ENCODE measurements at regions not wholly inside any gene's neighbourhood (a gene's known extent, or its start where the extent isn't known, plus 50 kb on each side); places are given as distances from the start of the nearest gene placed in this dataset.
"Not testable (repeated sequence)": the region's sequence is repeated elsewhere in the genome, so short reads cannot be mapped to it uniquely, and the experiment has no call there.

GRCh38 chr5:106649031-106649430 lies 1021.7 kb downstream of the EFNA5 start:
- no peaks in the 10 kb centered on the region for H3K27me3 Mint-ChIP-seq (ENCODE audit: low read depth)
- no peak overlapping the region for H3K27ac Mint-ChIP-seq
- H3K4me3 Mint-ChIP-seq: no peak overlapping the region
- H3K4me1 Mint-ChIP-seq (ENCODE audit: low read depth): no peaks in the 10 kb centered on the region
- H3K9me3 Mint-ChIP-seq: peaks cover 18% of the 10 kb centered on the region
- no peaks in the 10 kb centered on the region for H3K36me3 Mint-ChIP-seq (ENCODE audit: low read depth)
- no peak for DNase-seq (ENCODE audit: low spot score)

- DNase-seq (ENCODE audit: low spot score): no peak
- Mint-ChIP-seq H3K36me3 (ENCODE audit: low read depth) (no peaks in the 10 kb centered on the region), H3K27ac (no peak overlapping the region), H3K27me3 (ENCODE audit: low read depth) (no peaks in the 10 kb centered on the region), H3K9me3 (peaks cover 15% of the 10 kb centered on the region), H3K4me3 (no peak overlapping the region), H3K4me1 (ENCODE audit: low read depth) (no peaks in the 10 kb centered on the region)
These were observed 1022.3 kb downstream of the EFNA5 start for GRCh38 chr5:106648401-106648800.

GRCh38 chr5:106646106-106646505 lies 1024.6 kb downstream of the EFNA5 start:
- Mint-ChIP-seq H3K27me3 (ENCODE audit: low read depth) (no peaks in the 10 kb centered on the region), H3K9me3 (no peaks in the 10 kb centered on the region), H3K36me3 (ENCODE audit: low read depth) (no peaks in the 10 kb centered on the region), H3K4me1 (ENCODE audit: low read depth) (no peaks in the 10 kb centered on the region), H3K27ac (no peak overlapping the region), H3K4me3 (no peak overlapping the region)
- no peak for DNase-seq (ENCODE audit: low spot score)

GRCh38 chr5:106640511-106640910 lies 1030.2 kb downstream of the EFNA5 start:
- no peak for DNase-seq (ENCODE audit: low spot score)
- H3K4me1 Mint-ChIP-seq (ENCODE audit: low read depth): no peaks in the 10 kb centered on the region
- no peak overlapping the region for H3K4me3 Mint-ChIP-seq
- peaks cover 18% of the 10 kb centered on the region for H3K9me3 Mint-ChIP-seq
- H3K27me3 Mint-ChIP-seq (ENCODE audit: low read depth): no peaks in the 10 kb centered on the region
- no peak overlapping the region for H3K27ac Mint-ChIP-seq
- H3K36me3 Mint-ChIP-seq (ENCODE audit: low read depth): no peaks in the 10 kb centered on the region

- DNase-seq (ENCODE audit: low spot score): no peak
- Mint-ChIP-seq H3K4me3 (no peak overlapping the region), H3K4me1 (ENCODE audit: low read depth) (no peaks in the 10 kb centered on the region), H3K27ac (no peak overlapping the region), H3K27me3 (ENCODE audit: low read depth) (no peaks in the 10 kb centered on the region), H3K36me3 (ENCODE audit: low read depth) (no peaks in the 10 kb centered on the region), H3K9me3 (peaks cover 18% of the 10 kb centered on the region)
These were observed 1031.2 kb downstream of the EFNA5 start for GRCh38 chr5:106639488-106639887.

- no peaks in the 10 kb centered on the region for H3K27me3 Mint-ChIP-seq (ENCODE audit: low read depth)
- no peak overlapping the region for H3K4me3 Mint-ChIP-seq
- peaks cover 18% of the 10 kb centered on the region for H3K9me3 Mint-ChIP-seq
- no peak overlapping the region for H3K27ac Mint-ChIP-seq
- H3K36me3 Mint-ChIP-seq (ENCODE audit: low read depth): no peaks in the 10 kb centered on the region
- no peak for DNase-seq (ENCODE audit: low spot score)
- no peaks in the 10 kb centered on the region for H3K4me1 Mint-ChIP-seq (ENCODE audit: low read depth)
These were observed 1033.5 kb downstream of the EFNA5 start for GRCh38 chr5:106637275-106637674.

GRCh38 chr5:106634375-106634774 lies 1036.4 kb downstream of the EFNA5 start:
- peaks cover 15% of the 10 kb centered on the region for H3K9me3 Mint-ChIP-seq
- H3K4me3 Mint-ChIP-seq: no peak overlapping the region
- H3K4me1 Mint-ChIP-seq (ENCODE audit: low read depth): no peaks in the 10 kb centered on the region
- H3K27me3 Mint-ChIP-seq (ENCODE audit: low read depth): no peaks in the 10 kb centered on the region
- no peaks in the 10 kb centered on the region for H3K36me3 Mint-ChIP-seq (ENCODE audit: low read depth)
- no peak for DNase-seq (ENCODE audit: low spot score)
- H3K27ac Mint-ChIP-seq: no peak overlapping the region

- H3K4me1 Mint-ChIP-seq (ENCODE audit: low read depth): no peaks in the 10 kb centered on the region
- H3K9me3 Mint-ChIP-seq: peaks cover 16% of the 10 kb centered on the region
- H3K27ac Mint-ChIP-seq: no peak overlapping the region
- H3K27me3 Mint-ChIP-seq (ENCODE audit: low read depth): no peaks in the 10 kb centered on the region
- no peak for DNase-seq (ENCODE audit: low spot score)
- H3K4me3 Mint-ChIP-seq: no peak overlapping the region
- no peaks in the 10 kb centered on the region for H3K36me3 Mint-ChIP-seq (ENCODE audit: low read depth)
These were observed 1036.9 kb downstream of the EFNA5 start for GRCh38 chr5:106633825-106634224.

- not testable (repeated sequence) for H3K27me3 Mint-ChIP-seq (ENCODE audit: low read depth); H3K27ac Mint-ChIP-seq; H3K4me1 Mint-ChIP-seq (ENCODE audit: low read depth); H3K4me3 Mint-ChIP-seq; DNase-seq (ENCODE audit: low spot score); H3K36me3 Mint-ChIP-seq (ENCODE audit: low read depth)
- peaks cover 12% of the 10 kb centered on the region for H3K9me3 Mint-ChIP-seq
These were observed 1042.3 kb downstream of the EFNA5 start for GRCh38 chr5:106628456-106628855.

GRCh38 chr5:106610041-106610440 lies 1060.7 kb downstream of the EFNA5 start:
- Mint-ChIP-seq H3K9me3 (no peaks in the 10 kb centered on the region), H3K4me1 (ENCODE audit: low read depth) (no peaks in the 10 kb centered on the region)
- no peak for DNase-seq (ENCODE audit: low spot score)

GRCh38 chr5:106601620-106602019 lies 1069.1 kb downstream of the EFNA5 start:
- DNase-seq (ENCODE audit: low spot score): no peak
- Mint-ChIP-seq H3K4me3 (no peak overlapping the region), H3K4me1 (ENCODE audit: low read depth) (no peaks in the 10 kb centered on the region), H3K9me3 (peaks cover 23% of the 10 kb centered on the region), H3K27ac (no peak overlapping the region), H3K36me3 (ENCODE audit: low read depth) (no peaks in the 10 kb centered on the region), H3K27me3 (ENCODE audit: low read depth) (no peaks in the 10 kb centered on the region)

More at GRCh38 chr5:106610041-106610440, 1060.7 kb downstream of the EFNA5 start:
- no peak overlapping the region for H3K27ac Mint-ChIP-seq
- H3K4me3 Mint-ChIP-seq: no peak overlapping the region
- H3K27me3 Mint-ChIP-seq (ENCODE audit: low read depth): no peaks in the 10 kb centered on the region
- no peaks in the 10 kb centered on the region for H3K36me3 Mint-ChIP-seq (ENCODE audit: low read depth)

- no peak for DNase-seq (ENCODE audit: low spot score)
- Mint-ChIP-seq H3K27me3 (ENCODE audit: low read depth) (no peaks in the 10 kb centered on the region), H3K36me3 (ENCODE audit: low read depth) (no peaks in the 10 kb centered on the region), H3K27ac (no peak overlapping the region), H3K4me3 (no peak overlapping the region), H3K4me1 (ENCODE audit: low read depth) (no peaks in the 10 kb centered on the region), H3K9me3 (peaks cover 24% of the 10 kb centered on the region)
These were observed 1069.9 kb downstream of the EFNA5 start for GRCh38 chr5:106600803-106601202.

GRCh38 chr5:106595864-106596263 lies 1074.9 kb downstream of the EFNA5 start:
- H3K36me3 Mint-ChIP-seq (ENCODE audit: low read depth): no peaks in the 10 kb centered on the region
- no peaks in the 10 kb centered on the region for H3K4me1 Mint-ChIP-seq (ENCODE audit: low read depth)
- DNase-seq (ENCODE audit: low spot score): no peak
- H3K27ac Mint-ChIP-seq: no peak overlapping the region
- H3K27me3 Mint-ChIP-seq (ENCODE audit: low read depth): no peaks in the 10 kb centered on the region
- peaks cover 18% of the 10 kb centered on the region for H3K9me3 Mint-ChIP-seq
- H3K4me3 Mint-ChIP-seq: no peak overlapping the region

- Mint-ChIP-seq H3K27ac (no peak overlapping the region), H3K4me1 (ENCODE audit: low read depth) (no peaks in the 10 kb centered on the region), H3K4me3 (no peak overlapping the region), H3K36me3 (ENCODE audit: low read depth) (no peaks in the 10 kb centered on the region), H3K9me3 (peaks cover 10% of the 10 kb centered on the region), H3K27me3 (ENCODE audit: low read depth) (no peaks in the 10 kb centered on the region)
- DNase-seq (ENCODE audit: low spot score): no peak
These were observed 1086.5 kb downstream of the EFNA5 start for GRCh38 chr5:106584268-106584667.

GRCh38 chr5:106578736-106579135 lies 1092.0 kb downstream of the EFNA5 start:
- H3K4me3 Mint-ChIP-seq: no peak overlapping the region
- H3K27me3 Mint-ChIP-seq (ENCODE audit: low read depth): no peaks in the 10 kb centered on the region
- peaks cover 15% of the 10 kb centered on the region for H3K9me3 Mint-ChIP-seq
- no peak overlapping the region for H3K27ac Mint-ChIP-seq
- H3K36me3 Mint-ChIP-seq (ENCODE audit: low read depth): no peaks in the 10 kb centered on the region
- H3K4me1 Mint-ChIP-seq (ENCODE audit: low read depth): no peaks in the 10 kb centered on the region
- no peak for DNase-seq (ENCODE audit: low spot score)

Measured in T-helper 2 cell treated with Interferon-gamma antibody and Interleukin-4, amounts not matched to agents 5 μg/mL and 100 μg/mL, for 36 hours (primary cell).